ENCODE measurements at regions not wholly inside any gene's neighbourhood (a gene's known extent, or its start where the extent isn't known, plus 50 kb on each side); places are given as distances from the start of the nearest gene placed in this dataset.

- no peak for DNase-seq
Measured at GRCh38 chr2:8484502-8485283, 197.2 kb upstream of the ID2 start.

- no peak for DNase-seq
Measured at GRCh38 chr2:8485736-8486135, 196.1 kb upstream of the ID2 start.

- DNase-seq: no peak
Measured at GRCh38 chr2:8486141-8486540, 195.7 kb upstream of the ID2 start.

GRCh38 chr2:8487461-8487932, 194.4 kb upstream of the ID2 start:
- no peak for DNase-seq

GRCh38 chr2:8488001-8488738, 193.7 kb upstream of the ID2 start:
- DNase-seq: no peak

GRCh38 chr2:8489221-8489620, 192.6 kb upstream of the ID2 start:
- DNase-seq: no peak

- DNase-seq: no peak
Measured at GRCh38 chr2:8489751-8490150, 192.1 kb upstream of the ID2 start.

- no peak for DNase-seq
Measured at GRCh38 chr2:8490166-8490721, 191.6 kb upstream of the ID2 start.

GRCh38 chr2:8491296-8492027, 190.4 kb upstream of the ID2 start:
- no peak for DNase-seq

- no peak for DNase-seq
Measured at GRCh38 chr2:8494151-8494550, 187.7 kb upstream of the ID2 start.

- DNase-seq: peak; percentile 35
Measured at GRCh38 chr2:8494589-8494988, 187.3 kb upstream of the ID2 start.

GRCh38 chr2:8495189-8495989, 186.5 kb upstream of the ID2 start:
- DNase-seq: peak; percentile 64

GRCh38 chr2:8496079-8496478, 185.8 kb upstream of the ID2 start:
- DNase-seq: peak; percentile 34

- peak; percentile 35 for DNase-seq
Measured at GRCh38 chr2:8496617-8497016, 185.2 kb upstream of the ID2 start.

- no peak for DNase-seq
Measured at GRCh38 chr2:8498994-8499393, 182.9 kb upstream of the ID2 start.

- DNase-seq: peak; percentile 96
Measured at GRCh38 chr2:8500124-8501054, 181.5 kb upstream of the ID2 start.

- peak; percentile 80 for DNase-seq
Measured at GRCh38 chr2:8501061-8501720, 180.7 kb upstream of the ID2 start.

- DNase-seq: peak; percentile 16
Measured at GRCh38 chr2:8502316-8502715, 179.5 kb upstream of the ID2 start.

GRCh38 chr2:8505311-8505920, 176.4 kb upstream of the ID2 start:
- no peak for DNase-seq

- no peak for DNase-seq
Measured at GRCh38 chr2:8506746-8507145, 175.1 kb upstream of the ID2 start.

All from DMS53 (cell line).